ENCODE measurements at regions not wholly inside any gene's neighbourhood (a gene's known extent, or its start where the extent isn't known, plus 50 kb on each side); places are given as distances from the start of the nearest gene placed in this dataset.
"Not testable (repeated sequence)": the region's sequence is repeated elsewhere in the genome, so short reads cannot be mapped to it uniquely, and the experiment has no call there.

GRCh38 chr5:159504857-159505304 lies 174.6 kb upstream of the IL12B start:
- no peak for DNase-seq

- no peak for DNase-seq
These were observed 176.8 kb upstream of the IL12B start for GRCh38 chr5:159507055-159507454.

GRCh38 chr5:159507661-159508060 lies 177.4 kb upstream of the IL12B start:
- no peak for DNase-seq

- no peak for DNase-seq
These were observed 178.1 kb upstream of the IL12B start for GRCh38 chr5:159508344-159508743.

GRCh38 chr5:159509002-159509660 lies 178.8 kb upstream of the IL12B start:
- no peak for DNase-seq

- DNase-seq, result no peak
These were observed 180.0 kb upstream of the IL12B start for GRCh38 chr5:159510282-159510681.

- DNase-seq, result no peak
These were observed 181.3 kb upstream of the IL12B start for GRCh38 chr5:159511570-159511969.

GRCh38 chr5:159512064-159512463 lies 181.8 kb upstream of the IL12B start:
- no peak for DNase-seq

GRCh38 chr5:159514229-159514810 lies 184.0 kb upstream of the IL12B start:
- DNase-seq, result no peak

- no peak for DNase-seq
These were observed 184.9 kb upstream of the IL12B start for GRCh38 chr5:159515197-159515596.

- DNase-seq, result no peak
These were observed 185.7 kb upstream of the IL12B start for GRCh38 chr5:159515909-159516415.

- DNase-seq, result no peak
These were observed 188.1 kb upstream of the IL12B start for GRCh38 chr5:159518371-159518770.

GRCh38 chr5:159519365-159519764 lies 189.1 kb upstream of the IL12B start:
- no peak for DNase-seq

GRCh38 chr5:159522841-159523240 lies 192.6 kb upstream of the IL12B start:
- DNase-seq, result no peak

- not testable (repeated sequence) for DNase-seq
These were observed 194.0 kb upstream of the IL12B start for GRCh38 chr5:159524279-159524678.

GRCh38 chr5:159525117-159525516 lies 194.8 kb upstream of the IL12B start:
- no peak for DNase-seq

GRCh38 chr5:159527546-159528254 lies 197.4 kb upstream of the IL12B start:
- no peak for DNase-seq

GRCh38 chr5:159531554-159532105 lies 201.3 kb upstream of the IL12B start:
- no peak for DNase-seq

GRCh38 chr5:159533197-159533596 lies 202.9 kb upstream of the IL12B start:
- DNase-seq, result no peak

GRCh38 chr5:159536166-159536565 lies 205.9 kb upstream of the IL12B start:
- no peak for DNase-seq

- DNase-seq, result no peak
These were observed 206.4 kb upstream of the IL12B start for GRCh38 chr5:159536646-159537045.

GRCh38 chr5:159539678-159540077 lies 209.4 kb upstream of the IL12B start:
- DNase-seq, result no peak

GRCh38 chr5:159543326-159543725 lies 213.0 kb upstream of the IL12B start:
- no peak for DNase-seq

GRCh38 chr5:159545156-159545555 lies 214.9 kb upstream of the IL12B start:
- no peak for DNase-seq
